Activated CD8-positive, alpha-beta memory T cell treated with anti-CD3 and anti-CD28 coated beads, Interleukin-2, amount 10 ng/mL, durations not matched to agents 7 days and 5 days (primary cell): ENCODE measurements at regions not wholly inside any gene's neighbourhood (a gene's known extent, or its start where the extent isn't known, plus 50 kb on each side); places are given as distances from the start of the nearest gene placed in this dataset.

Experiments used
- ATAC-seq: fragments of 150-1000 bp; cut with Tn5 transposase; one replicate; pipeline ENCODE4 v1.10.0; 2021; ENCODE audit warnings: moderate library complexity
- CTCF ChIA-PET: fragments of 350-600 bp; sonication (Branson Sonifier 250); formaldehyde crosslinking; loops from one replicate; lab custom pipeline; 2021; ENCODE audit warnings: antibody characterized with exemption; lab: Charles Lee
- DNase-seq: peaks from one replicate; pipeline ENCODE4 v3.0.0-alpha.2; 2020
- H3K27ac Mint-ChIP-seq: one replicate; pipeline ENCODE4 v1.8.0; 2021; ENCODE audit warnings: mild to moderate bottlenecking, mixed read lengths
- H3K27me3 Mint-ChIP-seq: one replicate; pipeline ENCODE4 v1.8.0; 2021; ENCODE audit warnings: mixed read lengths
- H3K36me3 Mint-ChIP-seq: one replicate; pipeline ENCODE4 v1.8.0; 2021; ENCODE audit warnings: mild to moderate bottlenecking, mixed read lengths
- H3K4me1 Mint-ChIP-seq: one replicate; pipeline ENCODE4 v1.8.0; 2021; ENCODE audit warnings: mixed read lengths
- H3K4me3 Mint-ChIP-seq: one replicate; pipeline ENCODE4 v1.8.0; 2021; ENCODE audit warnings: mild to moderate bottlenecking, moderate library complexity, mixed read lengths
- H3K9me3 Mint-ChIP-seq: one replicate; pipeline ENCODE4 v1.8.0; 2022; ENCODE audit warnings: low read depth, mixed read lengths

GRCh38 chr3:110093812-110094401 is 756.6 kb upstream of the DPPA4 start:
- ATAC-seq (no peak), DNase-seq (no peak)
- Mint-ChIP-seq H3K27me3 (no peaks in the 10 kb centered on the region), H3K36me3 (no peaks in the 10 kb centered on the region), H3K4me3 (no peak overlapping the region), H3K4me1 (no peaks in the 10 kb centered on the region), H3K9me3 (peaks cover 2% of the 10 kb centered on the region), H3K27ac (no peak overlapping the region)
- CTCF ChIA-PET, result no interaction called here

GRCh38 chr3:110099711-110100110 is 762.4 kb upstream of the DPPA4 start:
- Mint-ChIP-seq H3K27ac (no peak overlapping the region), H3K4me3 (no peak overlapping the region), H3K9me3 (peaks cover 2% of the 10 kb centered on the region), H3K36me3 (no peaks in the 10 kb centered on the region), H3K4me1 (no peaks in the 10 kb centered on the region), H3K27me3 (no peaks in the 10 kb centered on the region)
- DNase-seq (no peak), ATAC-seq (no peak)
- CTCF ChIA-PET, result no interaction called here

- H3K4me3 Mint-ChIP-seq, result no peak overlapping the region
- H3K27ac Mint-ChIP-seq, result no peak overlapping the region
- no peaks in the 10 kb centered on the region for H3K27me3 Mint-ChIP-seq
- H3K36me3 Mint-ChIP-seq, result no peaks in the 10 kb centered on the region
- no peaks in the 10 kb centered on the region for H3K4me1 Mint-ChIP-seq
- DNase-seq, result no peak
- peaks cover 2% of the 10 kb centered on the region for H3K9me3 Mint-ChIP-seq
- no peak for ATAC-seq
- CTCF ChIA-PET, result no interaction called here
These were observed 764.0 kb upstream of the DPPA4 start for GRCh38 chr3:110101361-110101760.

GRCh38 chr3:110106805-110107204 is 769.5 kb upstream of the DPPA4 start:
- Mint-ChIP-seq H3K27ac (no peak overlapping the region), H3K9me3 (no peaks in the 10 kb centered on the region)
- ATAC-seq, result no peak

GRCh38 chr3:110123946-110124345 is 786.6 kb upstream of the DPPA4 start:
- peaks cover 3% of the 10 kb centered on the region for H3K9me3 Mint-ChIP-seq
- CTCF ChIA-PET, result no interaction called here
- H3K4me3 Mint-ChIP-seq, result no peak overlapping the region
- H3K27me3 Mint-ChIP-seq, result no peaks in the 10 kb centered on the region
- DNase-seq (no peak), ATAC-seq (no peak)
- no peaks in the 10 kb centered on the region for H3K36me3 Mint-ChIP-seq
- H3K4me1 Mint-ChIP-seq, result no peaks in the 10 kb centered on the region
- no peak overlapping the region for H3K27ac Mint-ChIP-seq

More at GRCh38 chr3:110106805-110107204, 769.5 kb upstream of the DPPA4 start:
- no peak for DNase-seq
- H3K27me3 Mint-ChIP-seq, result no peaks in the 10 kb centered on the region
- H3K4me3 Mint-ChIP-seq, result no peak overlapping the region
- H3K4me1 Mint-ChIP-seq, result no peaks in the 10 kb centered on the region
- CTCF ChIA-PET, result no interaction called here
- no peaks in the 10 kb centered on the region for H3K36me3 Mint-ChIP-seq

- H3K27me3 Mint-ChIP-seq, result no peaks in the 10 kb centered on the region
- peaks cover under 1% of the 10 kb centered on the region for H3K9me3 Mint-ChIP-seq
- no peaks in the 10 kb centered on the region for H3K36me3 Mint-ChIP-seq
- CTCF ChIA-PET, result no interaction called here
- H3K4me3 Mint-ChIP-seq, result no peak overlapping the region
- DNase-seq, result no peak
- ATAC-seq, result no peak
- no peaks in the 10 kb centered on the region for H3K4me1 Mint-ChIP-seq
- no peak overlapping the region for H3K27ac Mint-ChIP-seq
These were observed 788.7 kb upstream of the DPPA4 start for GRCh38 chr3:110126065-110126464.

- DNase-seq, result no peak
- no peak for ATAC-seq
- H3K4me1 Mint-ChIP-seq, result no peaks in the 10 kb centered on the region
These were observed 796.6 kb upstream of the DPPA4 start for GRCh38 chr3:110133971-110134370.

GRCh38 chr3:110139048-110139447 is 801.7 kb upstream of the DPPA4 start:
- H3K36me3 Mint-ChIP-seq, result peaks cover 3% of the 10 kb centered on the region
- no peak overlapping the region for H3K4me3 Mint-ChIP-seq
- no peaks in the 10 kb centered on the region for H3K4me1 Mint-ChIP-seq
- no peak for ATAC-seq
- no peaks in the 10 kb centered on the region for H3K27me3 Mint-ChIP-seq
- DNase-seq, result no peak
- CTCF ChIA-PET, result no interaction called here
- no peak overlapping the region for H3K27ac Mint-ChIP-seq
- no peaks in the 10 kb centered on the region for H3K9me3 Mint-ChIP-seq

More at GRCh38 chr3:110133971-110134370, 796.6 kb upstream of the DPPA4 start:
- Mint-ChIP-seq H3K36me3 (peaks cover 3% of the 10 kb centered on the region), H3K9me3 (no peaks in the 10 kb centered on the region), H3K27ac (no peak overlapping the region), H3K4me3 (no peak overlapping the region), H3K27me3 (no peaks in the 10 kb centered on the region)
- CTCF ChIA-PET, result no interaction called here

- Mint-ChIP-seq H3K27me3 (no peaks in the 10 kb centered on the region), H3K36me3 (peaks cover 3% of the 10 kb centered on the region), H3K4me1 (no peaks in the 10 kb centered on the region), H3K27ac (no peak overlapping the region), H3K4me3 (no peak overlapping the region), H3K9me3 (no peaks in the 10 kb centered on the region)
- CTCF ChIA-PET, result no interaction called here
- DNase-seq, result no peak
- ATAC-seq, result no peak
These were observed 802.5 kb upstream of the DPPA4 start for GRCh38 chr3:110139821-110140220.

- Mint-ChIP-seq H3K4me1 (no peaks in the 10 kb centered on the region), H3K9me3 (peaks cover 2% of the 10 kb centered on the region), H3K27me3 (no peaks in the 10 kb centered on the region), H3K4me3 (no peak overlapping the region), H3K36me3 (no peaks in the 10 kb centered on the region), H3K27ac (no peak overlapping the region)
- ATAC-seq (no peak), DNase-seq (no peak)
- CTCF ChIA-PET, result no interaction called here
These were observed 812.4 kb upstream of the DPPA4 start for GRCh38 chr3:110149763-110150162.

- DNase-seq, result no peak
- no peaks in the 10 kb centered on the region for H3K27me3 Mint-ChIP-seq
- no peak overlapping the region for H3K4me3 Mint-ChIP-seq
- H3K9me3 Mint-ChIP-seq, result peaks cover 2% of the 10 kb centered on the region
- no peak for ATAC-seq
- H3K36me3 Mint-ChIP-seq, result no peaks in the 10 kb centered on the region
- no peak overlapping the region for H3K27ac Mint-ChIP-seq
- CTCF ChIA-PET, result no interaction called here
- no peaks in the 10 kb centered on the region for H3K4me1 Mint-ChIP-seq
These were observed 819.9 kb upstream of the DPPA4 start for GRCh38 chr3:110157221-110157620.

GRCh38 chr3:110164632-110165369 is 827.5 kb upstream of the DPPA4 start:
- DNase-seq (no peak), ATAC-seq (no peak)
- no peaks in the 10 kb centered on the region for H3K27me3 Mint-ChIP-seq
- H3K36me3 Mint-ChIP-seq, result no peaks in the 10 kb centered on the region
- CTCF ChIA-PET, result interaction anchor here (1.3 kb wide), 1 partner anchor 10 kb away, joined by 3 read pairs; no protein-coding TSS in a partner anchor
- no peaks in the 10 kb centered on the region for H3K9me3 Mint-ChIP-seq
- no peak overlapping the region for H3K4me3 Mint-ChIP-seq
- H3K4me1 Mint-ChIP-seq, result no peaks in the 10 kb centered on the region
- no peak overlapping the region for H3K27ac Mint-ChIP-seq

- CTCF ChIA-PET, result interaction anchor here (1.3 kb wide), 1 partner anchor 11 kb away, joined by 3 read pairs; no protein-coding TSS in a partner anchor
- no peak overlapping the region for H3K4me3 Mint-ChIP-seq
- no peak overlapping the region for H3K27ac Mint-ChIP-seq
- H3K9me3 Mint-ChIP-seq, result no peaks in the 10 kb centered on the region
- DNase-seq, result no peak
- ATAC-seq, result no peak
- no peaks in the 10 kb centered on the region for H3K4me1 Mint-ChIP-seq
- no peaks in the 10 kb centered on the region for H3K27me3 Mint-ChIP-seq
- no peaks in the 10 kb centered on the region for H3K36me3 Mint-ChIP-seq
These were observed 828.0 kb upstream of the DPPA4 start for GRCh38 chr3:110165370-110165743.

- Mint-ChIP-seq H3K9me3 (no peaks in the 10 kb centered on the region), H3K4me3 (no peak overlapping the region), H3K4me1 (no peaks in the 10 kb centered on the region), H3K27ac (no peak overlapping the region), H3K36me3 (no peaks in the 10 kb centered on the region), H3K27me3 (no peaks in the 10 kb centered on the region)
- ATAC-seq (no peak), DNase-seq (no peak)
- CTCF ChIA-PET, result interaction anchor here (1.3 kb wide), 1 partner anchor 11 kb away, joined by 3 read pairs; no protein-coding TSS in a partner anchor
These were observed 828.4 kb upstream of the DPPA4 start for GRCh38 chr3:110165753-110166152.
